ENCODE measurements at regions not wholly inside any gene's neighbourhood (a gene's known extent, or its start where the extent isn't known, plus 50 kb on each side); places are given as distances from the start of the nearest gene placed in this dataset.
"Not testable (repeated sequence)": the region's sequence is repeated elsewhere in the genome, so short reads cannot be mapped to it uniquely, and the experiment has no call there.

- H3K79me2 ChIP-seq (ENCODE audit: control insufficient read depth in 1 of 2, insufficient read depth in 2 of 2, low read length in 2 of 2); H3K4me3 ChIP-seq (ENCODE audit: extremely low read depth in 1 of 4, insufficient read depth in 2 of 4, low read depth in 3 of 4, low read length in 4 of 4); H3K27me3 ChIP-seq (replicated peaks in 1 of 4; ENCODE audit: control insufficient read depth in 3 of 4, extremely low read depth in 1 of 4, insufficient read depth in 3 of 4, low read length in 3 of 4); DNase-seq (ENCODE audit: low read depth in 1 of 2, low spot score in 2 of 2); H3K4me1 ChIP-seq (replicated peaks in 1 of 4; ENCODE audit: control insufficient read depth in 3 of 4, insufficient read depth in 4 of 4, low read length in 3 of 4); H2BK120ac ChIP-seq (replicated peaks; ENCODE audit: low read depth, low read length); H2BK12ac ChIP-seq (ENCODE audit: low read depth, low read length); H2BK20ac ChIP-seq (ENCODE audit: low read length); H3K14ac ChIP-seq (ENCODE audit: insufficient read length); H3K4me2 ChIP-seq (ENCODE audit: insufficient read depth in 1 of 2, low read depth in 2 of 2, low read length in 2 of 2); H3K36me3 ChIP-seq (ENCODE audit: control insufficient read depth in 2 of 4, insufficient read depth in 4 of 4, low read length in 3 of 4); H3K27ac ChIP-seq (ENCODE audit: low read depth, low read length); H4K20me1 ChIP-seq (replicated peaks in 1 of 2; ENCODE audit: control insufficient read depth in 1 of 2, insufficient read depth in 2 of 2, low read length in 2 of 2); H3K56ac ChIP-seq (replicated peaks; ENCODE audit: insufficient read length, low read depth, low read length); H2BK15ac ChIP-seq (ENCODE audit: low read length); H3K4ac ChIP-seq (replicated peaks; ENCODE audit: insufficient read length, low read depth, low read length); H3K23me2 ChIP-seq (ENCODE audit: low read depth, low read length); POLR2A ChIA-PET (ENCODE audit: partially characterized antibody); H2AK5ac ChIP-seq (ENCODE audit: low read depth, low read length); H2AFZ ChIP-seq (ENCODE audit: low read length); H3K18ac ChIP-seq (ENCODE audit: extremely low read depth, low read length); H3K79me1 ChIP-seq (ENCODE audit: low read depth, low read length); H4K91ac ChIP-seq (replicated peaks; ENCODE audit: insufficient read length, low read length); H4K8ac ChIP-seq (ENCODE audit: extremely low read depth, insufficient read depth, low read length); FAIRE-seq; H2BK5ac ChIP-seq (ENCODE audit: low read depth, low read length); H3K23ac ChIP-seq (ENCODE audit: insufficient read length); H3K9ac ChIP-seq (replicated peaks in 1 of 4; ENCODE audit: extremely low read depth in 1 of 4, low read depth in 3 of 4, low read length in 3 of 4); H3K9me3 ChIP-seq (ENCODE audit: insufficient read depth in 2 of 2, low read depth in 1 of 2, low read length in 1 of 2); CTCF ChIA-PET (ENCODE audit: partially characterized antibody); H4K5ac ChIP-seq (ENCODE audit: insufficient read length, low read depth, low read length): not testable (repeated sequence)
- 100% methylated on average over 1 of the region's 2 CpGs; no CpG with 5 or more reads in 1 of the 2 experiments for WGBS, 2 experiments (ENCODE audit: extremely low coverage in 1 of 2, insufficient coverage in 1 of 2, insufficient read length in 1 of 2, insufficient replicate concordance in 2 of 2, low coverage in 1 of 2, low lambda C conversion rate in 2 of 2, missing lambda C conversion rate in 1 of 2)
These were observed 324.3 kb downstream of the CHM start for GRCh38 chrX:85723025-85723424.

- H3K79me2 ChIP-seq (ENCODE audit: control insufficient read depth in 1 of 2, insufficient read depth in 2 of 2, low read length in 2 of 2); H3K4me3 ChIP-seq (ENCODE audit: extremely low read depth in 1 of 4, insufficient read depth in 2 of 4, low read depth in 3 of 4, low read length in 4 of 4); H3K36me3 ChIP-seq (ENCODE audit: control insufficient read depth in 2 of 4, insufficient read depth in 4 of 4, low read length in 3 of 4); CTCF ChIA-PET (ENCODE audit: partially characterized antibody); H3K18ac ChIP-seq (ENCODE audit: extremely low read depth, low read length); H2BK15ac ChIP-seq (ENCODE audit: low read length); DNase-seq (ENCODE audit: low read depth in 1 of 2, low spot score in 2 of 2); H4K91ac ChIP-seq (replicated peaks; ENCODE audit: insufficient read length, low read length); H2AFZ ChIP-seq (ENCODE audit: low read length); H3K27me3 ChIP-seq (replicated peaks in 1 of 4; ENCODE audit: control insufficient read depth in 3 of 4, extremely low read depth in 1 of 4, insufficient read depth in 3 of 4, low read length in 3 of 4); H3K4ac ChIP-seq (replicated peaks; ENCODE audit: insufficient read length, low read depth, low read length); H3K4me1 ChIP-seq (replicated peaks in 1 of 4; ENCODE audit: control insufficient read depth in 3 of 4, insufficient read depth in 4 of 4, low read length in 3 of 4); H3K14ac ChIP-seq (ENCODE audit: insufficient read length); H2BK12ac ChIP-seq (ENCODE audit: low read depth, low read length); H3K56ac ChIP-seq (replicated peaks; ENCODE audit: insufficient read length, low read depth, low read length); H3K4me2 ChIP-seq (ENCODE audit: insufficient read depth in 1 of 2, low read depth in 2 of 2, low read length in 2 of 2); POLR2A ChIA-PET (ENCODE audit: partially characterized antibody); H3K27ac ChIP-seq (ENCODE audit: low read depth, low read length); H3K9me3 ChIP-seq (ENCODE audit: insufficient read depth in 2 of 2, low read depth in 1 of 2, low read length in 1 of 2); H3K9ac ChIP-seq (replicated peaks in 1 of 4; ENCODE audit: extremely low read depth in 1 of 4, low read depth in 3 of 4, low read length in 3 of 4); H3K23ac ChIP-seq (ENCODE audit: insufficient read length); H4K8ac ChIP-seq (ENCODE audit: extremely low read depth, insufficient read depth, low read length); H2AK5ac ChIP-seq (ENCODE audit: low read depth, low read length); FAIRE-seq; H4K5ac ChIP-seq (ENCODE audit: insufficient read length, low read depth, low read length); H2BK5ac ChIP-seq (ENCODE audit: low read depth, low read length); H2BK120ac ChIP-seq (replicated peaks; ENCODE audit: low read depth, low read length); H3K79me1 ChIP-seq (ENCODE audit: low read depth, low read length); H4K20me1 ChIP-seq (replicated peaks in 1 of 2; ENCODE audit: control insufficient read depth in 1 of 2, insufficient read depth in 2 of 2, low read length in 2 of 2); H2BK20ac ChIP-seq (ENCODE audit: low read length); H3K23me2 ChIP-seq (ENCODE audit: low read depth, low read length): not testable (repeated sequence)
- WGBS, 2 experiments (ENCODE audit: extremely low coverage in 1 of 2, insufficient coverage in 1 of 2, insufficient read length in 1 of 2, insufficient replicate concordance in 2 of 2, low coverage in 1 of 2, low lambda C conversion rate in 2 of 2, missing lambda C conversion rate in 1 of 2) = 92% methylated on average over 1 of the region's 1 CpG; no CpG with 5 or more reads in 1 of the 2 experiments
These were observed 323.8 kb upstream of the POF1B start for GRCh38 chrX:85703233-85703632.
